SK-N-SH treated with all-trans-retinoic acid at 6 μM for 48 hours (cell line): ENCODE measurements at regions not wholly inside any gene's neighbourhood (a gene's known extent, or its start where the extent isn't known, plus 50 kb on each side); places are given as distances from the start of the nearest gene placed in this dataset.

Experiments used
- ARNTL ChIP-seq: fragments of 450-650 bp; formaldehyde crosslinking; IDR thresholded peaks from 2 replicates; pipeline ENCODE4 v1.5.0; 2020; ENCODE audit warnings: low read depth, mild to moderate bottlenecking, moderate library complexity, borderline replicate concordance
- ISL1 ChIP-seq: fragments of 250-450 bp; sonication (Bioruptor Pico); IDR thresholded peaks from 2 replicates; pipeline ENCODE4 v2.1.2; 2022; ENCODE audit warnings: mild to moderate bottlenecking, moderate library complexity
- RARB ChIP-seq: fragments of 250-450 bp; sonication (Bioruptor Pico); IDR thresholded peaks from 2 replicates; pipeline ENCODE4 v1.8.0; 2021; ENCODE audit warnings: mild to moderate bottlenecking, moderate library complexity
- TSHZ2 ChIP-seq: fragments of 250-450 bp; sonication (Bioruptor Pico); IDR thresholded peaks from 2 replicates; pipeline ENCODE4 v1.5.0; 2020; ENCODE audit warnings: mild to moderate bottlenecking, moderate library complexity
- ZFP3 ChIP-seq: fragments of 250-450 bp; sonication (Bioruptor Pico); IDR thresholded peaks from 2 replicates; pipeline ENCODE4 v1.5.0; 2020; ENCODE audit warnings: mild to moderate bottlenecking, moderate library complexity
- ZNF565 ChIP-seq: fragments of 450-650 bp; formaldehyde crosslinking; conservative IDR thresholded peaks from 2 replicates; pipeline ENCODE4 v1.5.0; 2020; ENCODE audit warnings: low read depth, mild to moderate bottlenecking, moderate library complexity
- ZNF70 ChIP-seq: fragments of 450-650 bp; formaldehyde crosslinking; IDR thresholded peaks from 2 replicates; pipeline ENCODE4 v1.5.0; 2020; ENCODE audit warnings: mild to moderate bottlenecking, moderate library complexity
- TF ChIP-seq, protein P1 (sequence below): fragments of 250-450 bp; sonication (Bioruptor Pico); IDR thresholded peaks from 2 replicates; pipeline ENCODE4 v1.5.1; 2021; ENCODE audit warnings: mild to moderate bottlenecking, moderate library complexity
- TF ChIP-seq, protein P2 (sequence below): fragments of 250-450 bp; sonication (Bioruptor Pico); IDR thresholded peaks from 2 replicates; pipeline ENCODE4 v1.8.0; 2020; ENCODE audit warnings: mild to moderate bottlenecking, moderate library complexity, borderline replicate concordance

DNA sequence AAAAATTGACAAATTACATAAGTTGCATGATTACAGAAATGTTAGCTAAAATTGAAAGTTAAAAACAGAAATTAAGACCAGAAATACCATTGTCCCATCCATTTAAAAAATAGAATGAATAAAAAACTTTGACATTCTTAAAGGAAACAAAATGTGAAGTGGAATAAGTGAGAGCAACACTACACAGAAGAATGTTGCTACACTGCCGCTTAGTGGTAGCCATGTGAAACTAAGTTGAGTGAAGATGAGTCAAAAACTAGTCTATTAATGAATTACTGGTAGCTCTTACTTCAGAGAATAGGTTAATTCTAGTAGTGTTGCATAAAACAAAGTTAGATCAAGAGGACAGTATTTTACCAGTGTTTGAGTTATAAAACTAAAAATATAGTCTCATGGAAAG is 571.0 kb upstream of the KLHL4 start:
- TF ChIP-seq RARB (CRISPR knock-in tag) (no peak), TSHZ2 (CRISPR knock-in tag) (no peak), ISL1 (no peak), ZFP3 (CRISPR knock-in tag) (no peak), ZNF70 (CRISPR knock-in tag) (no peak), ZNF565 (no peak), ARNTL (CRISPR knock-in tag) (no peak)
- TF ChIP-seq, protein P1, sequence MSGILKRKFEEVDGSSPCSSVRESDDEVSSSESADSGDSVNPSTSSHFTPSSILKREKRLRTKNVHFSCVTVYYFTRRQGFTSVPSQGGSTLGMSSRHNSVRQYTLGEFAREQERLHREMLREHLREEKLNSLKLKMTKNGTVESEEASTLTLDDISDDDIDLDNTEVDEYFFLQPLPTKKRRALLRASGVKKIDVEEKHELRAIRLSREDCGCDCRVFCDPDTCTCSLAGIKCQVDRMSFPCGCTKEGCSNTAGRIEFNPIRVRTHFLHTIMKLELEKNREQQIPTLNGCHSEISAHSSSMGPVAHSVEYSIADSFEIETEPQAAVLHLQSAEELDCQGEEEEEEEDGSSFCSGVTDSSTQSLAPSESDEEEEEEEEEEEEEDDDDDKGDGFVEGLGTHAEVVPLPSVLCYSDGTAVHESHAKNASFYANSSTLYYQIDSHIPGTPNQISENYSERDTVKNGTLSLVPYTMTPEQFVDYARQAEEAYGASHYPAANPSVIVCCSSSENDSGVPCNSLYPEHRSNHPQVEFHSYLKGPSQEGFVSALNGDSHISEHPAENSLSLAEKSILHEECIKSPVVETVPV (CRISPR knock-in tag) = no peak
- TF ChIP-seq, protein P2, sequence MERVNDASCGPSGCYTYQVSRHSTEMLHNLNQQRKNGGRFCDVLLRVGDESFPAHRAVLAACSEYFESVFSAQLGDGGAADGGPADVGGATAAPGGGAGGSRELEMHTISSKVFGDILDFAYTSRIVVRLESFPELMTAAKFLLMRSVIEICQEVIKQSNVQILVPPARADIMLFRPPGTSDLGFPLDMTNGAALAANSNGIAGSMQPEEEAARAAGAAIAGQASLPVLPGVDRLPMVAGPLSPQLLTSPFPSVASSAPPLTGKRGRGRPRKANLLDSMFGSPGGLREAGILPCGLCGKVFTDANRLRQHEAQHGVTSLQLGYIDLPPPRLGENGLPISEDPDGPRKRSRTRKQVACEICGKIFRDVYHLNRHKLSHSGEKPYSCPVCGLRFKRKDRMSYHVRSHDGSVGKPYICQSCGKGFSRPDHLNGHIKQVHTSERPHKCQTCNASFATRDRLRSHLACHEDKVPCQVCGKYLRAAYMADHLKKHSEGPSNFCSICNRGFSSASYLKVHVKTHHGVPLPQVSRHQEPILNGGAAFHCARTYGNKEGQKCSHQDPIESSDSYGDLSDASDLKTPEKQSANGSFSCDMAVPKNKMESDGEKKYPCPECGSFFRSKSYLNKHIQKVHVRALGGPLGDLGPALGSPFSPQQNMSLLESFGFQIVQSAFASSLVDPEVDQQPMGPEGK = no peak
